IMR-90 (cell line): ENCODE measurements at regions not wholly inside any gene's neighbourhood (a gene's known extent, or its start where the extent isn't known, plus 50 kb on each side); places are given as distances from the start of the nearest gene placed in this dataset.

Source experiments
- ATAC-seq: fragments of 200-7000 bp; cut with Tn5 transposase; 2 replicates; pipeline ENCODE4 v1.9.1; 2020; ENCODE audit warnings: low read depth, mild to moderate bottlenecking, moderate library complexity
- BruUV-seq: library from RNA; stranded (reverse); fragments of 400-500 nt; replicated peaks from 2 replicates; lab custom pipeline; 2021; lab: Mats Ljungman, UMichigan
- CTCF ChIA-PET: fragments of 300-600 bp; formaldehyde crosslinking; extraction: SDS; loops from one replicate; lab custom pipeline; 2021; ENCODE audit warnings: antibody characterized with exemption; lab: Yijun Ruan, JAX
- POLR2A ChIA-PET: fragments of 300-600 bp; sonication (Branson Sonifier 250); formaldehyde crosslinking; loops from one replicate; lab custom pipeline; 2022; ENCODE audit warnings: antibody characterized with exemption; ENCODE audit not compliant: unreplicated experiment; lab: Charles Lee
- DNase-seq: peaks from one replicate; pipeline ENCODE4 v3.0.0; 2013
- H2AFZ ChIP-seq: replicated peaks from 2 replicates; pipeline ENCODE3; 2013; ENCODE audit warnings: low read length, mild to moderate bottlenecking; ENCODE audit not compliant: poor library complexity
- H2AK5ac ChIP-seq: 2 replicates; pipeline ENCODE4 v1.6.1; 2013; ENCODE audit warnings: low read depth, low read length, inconsistent platforms
- H2AK9ac ChIP-seq: replicated peaks from 2 replicates; pipeline ENCODE3; 2013; ENCODE audit warnings: mild to moderate bottlenecking, low read depth, low read length, moderate library complexity; ENCODE audit not compliant: poor library complexity
- H2BK120ac ChIP-seq: 2 replicates; pipeline ENCODE4 v1.6.1; 2013; ENCODE audit warnings: low read depth, low read length, inconsistent platforms
- H2BK15ac ChIP-seq: 3 replicates; pipeline ENCODE4 v1.6.1; 2013; ENCODE audit warnings: low read depth, low read length, inconsistent platforms
- H2BK20ac ChIP-seq: 2 replicates; pipeline ENCODE4 v1.6.1; 2013; ENCODE audit warnings: low read depth, mild to moderate bottlenecking, inconsistent platforms, low read length, moderate library complexity
- H2BK5ac ChIP-seq: 2 replicates; pipeline ENCODE4 v1.6.1; 2013; ENCODE audit warnings: mild to moderate bottlenecking, low read depth, low read length, inconsistent platforms; ENCODE audit not compliant: poor library complexity, severe bottlenecking
- H3K14ac ChIP-seq: replicated peaks from 2 replicates; pipeline ENCODE4 v1.6.1; 2013; ENCODE audit warnings: low read depth, low read length, inconsistent platforms
- H3K18ac ChIP-seq: 2 replicates; pipeline ENCODE4 v1.6.1; 2013; ENCODE audit warnings: low read depth, low read length, control low read depth
- H3K23ac ChIP-seq: 2 replicates; pipeline ENCODE4 v1.6.1; 2013; ENCODE audit warnings: low read depth, low read length, inconsistent platforms
- H3K27ac ChIP-seq: 2 replicates; pipeline ENCODE4 v1.5.1; 2013; ENCODE audit warnings: mild to moderate bottlenecking, control low read depth, low read length; ENCODE audit not compliant: insufficient read depth
- H3K27me3 ChIP-seq: 2 replicates; pipeline ENCODE4 v1.6.1; 2013; ENCODE audit warnings: low read length; ENCODE audit not compliant: control insufficient read depth, insufficient read depth
- H3K36me3 ChIP-seq: 2 replicates; pipeline ENCODE4 v1.6.1; 2013; ENCODE audit warnings: low read length, mixed read lengths; ENCODE audit not compliant: control insufficient read depth, insufficient read depth
- H3K4ac ChIP-seq: 2 replicates; pipeline ENCODE4 v1.6.1; 2013; ENCODE audit warnings: low read depth, low read length, inconsistent platforms
- H3K4me1 ChIP-seq: 2 replicates; pipeline ENCODE4 v1.6.1; 2013; ENCODE audit warnings: low read length, mixed read lengths; ENCODE audit not compliant: control insufficient read depth, insufficient read depth
- H3K4me2 ChIP-seq: 2 replicates; pipeline ENCODE4 v1.6.1; 2013; ENCODE audit warnings: low read depth, mild to moderate bottlenecking, control low read depth, low read length, moderate library complexity
- H3K4me3 ChIP-seq: 2 replicates; pipeline ENCODE4 v1.5.1; 2013; ENCODE audit warnings: low read depth, mild to moderate bottlenecking, control low read depth, low read length, moderate library complexity; ENCODE audit not compliant: insufficient read depth
- H3K56ac ChIP-seq: 2 replicates; pipeline ENCODE4 v1.6.1; 2013; ENCODE audit warnings: low read length, inconsistent platforms; ENCODE audit not compliant: insufficient read depth; ENCODE audit errors: extremely low read depth
- H3K79me1 ChIP-seq, 2 experiments: 2 replicates each; pipeline ENCODE4 v1.6.1; 2013; ENCODE audit warnings: low read length in 2 of 2, inconsistent platforms in 1 of 2, low read depth in 1 of 2
- H3K9ac ChIP-seq: 2 replicates; pipeline ENCODE4 v1.6.1; 2013; ENCODE audit warnings: low read depth, low read length, control low read depth
- H3K9me1 ChIP-seq: 2 replicates; pipeline ENCODE4 v1.6.1; 2013; ENCODE audit warnings: low read length, inconsistent platforms; ENCODE audit not compliant: insufficient read depth
- H3K9me3 ChIP-seq: 2 replicates; pipeline ENCODE4 v1.6.1; 2013; ENCODE audit warnings: low read length; ENCODE audit not compliant: control insufficient read depth, insufficient read depth
- H4K20me1 ChIP-seq: 2 replicates; pipeline ENCODE4 v1.6.1; 2013; ENCODE audit warnings: low read length, inconsistent platforms; ENCODE audit not compliant: insufficient read depth
- H4K5ac ChIP-seq: 2 replicates; pipeline ENCODE4 v1.6.1; 2013; ENCODE audit warnings: mild to moderate bottlenecking, low read depth, low read length, control low read depth
- H4K8ac ChIP-seq, 2 experiments: 2 replicates each; pipeline ENCODE4 v1.6.1; 2013; ENCODE audit warnings: low read depth in 2 of 2, low read length in 2 of 2, control low read depth in 1 of 2, inconsistent platforms in 1 of 2
- H4K91ac ChIP-seq: 2 replicates; pipeline ENCODE4 v1.6.1; 2013; ENCODE audit warnings: low read depth, low read length, inconsistent platforms; ENCODE audit not compliant: insufficient read depth
- BHLHE40 ChIP-seq: fragments of 150-350 bp; IDR thresholded peaks from 2 replicates; pipeline ENCODE4 v1.6.1; 2016; ENCODE audit warnings: mild to moderate bottlenecking, low read depth, low read length
- RAD21 ChIP-seq: IDR thresholded peaks from 2 replicates; pipeline ENCODE4 v1.6.1; 2012; ENCODE audit warnings: low read length, improper control_type of control experiment
- RCOR1 ChIP-seq: IDR thresholded peaks from 2 replicates; pipeline ENCODE4 v1.6.1; 2012; ENCODE audit warnings: mild to moderate bottlenecking, low read length, improper control_type of control experiment; ENCODE audit not compliant: insufficient replicate concordance
- SMC3 ChIP-seq: fragments of 150-350 bp; IDR thresholded peaks from 2 replicates; pipeline ENCODE4 v1.6.1; 2016; ENCODE audit warnings: low read depth, mild to moderate bottlenecking, antibody characterized with exemption, low read length, moderate library complexity
- WGBS, 2 experiments: methylation state at CpG; one replicate each; pipeline versions ENCODE4 v1.1.5 to v1.1.7; 2013; ENCODE audit warnings: missing lambda C conversion rate in 2 of 2; ENCODE audit not compliant: insufficient read length in 1 of 2; ENCODE audit errors: extremely low coverage in 2 of 2; 5-methylcytosine and 5-hydroxymethylcytosine counted together
- dilution Hi-C: fragments of 300-500 bp; cut with HindIII; formaldehyde crosslinking; loops from one replicate; pipeline ENCODE4 v1.14.3; 2018; ENCODE audit warnings: low sequenced_read_pairs; ENCODE audit not compliant: unreplicated experiment
- in situ Hi-C: fragments of 300-500 bp; cut with MboI; formaldehyde crosslinking; loops from 3 replicates; pipeline ENCODE4 v1.14.3; 2019; ENCODE audit warnings: low sequenced_read_pairs, inconsistent platforms, mixed read lengths
- intact Hi-C: fragments of 100-400 bp; cut with micrococcal nuclease; formaldehyde crosslinking; loops from 2 replicates; pipeline ENCODE4 v1.10.0; 2022

GRCh38 chr2:139905624-139906023, 1125.4 kb upstream of the NXPH2 start:
- no CpG with 5 or more reads among the region's 2 CpGs for WGBS, 2 experiments
- dilution Hi-C loops = no loop called here
- Histone ChIP-seq H4K91ac (no peak overlapping the region), H3K9ac (no peak overlapping the region), H3K18ac (no peak overlapping the region), H3K36me3 (no peaks in the 10 kb centered on the region), H2BK5ac (no peak overlapping the region), H2AK5ac (no peak overlapping the region), H3K9me3 (peaks cover 3% of the 10 kb centered on the region; the same call in 1 of the 2 replicates), H3K27ac (no peak overlapping the region), H3K27me3 (no peaks in the 10 kb centered on the region), H3K4me1 (no peaks in the 10 kb centered on the region), H2BK120ac (no peak overlapping the region), H2AK9ac (no peak overlapping the region), H3K79me1 (no peaks in the 10 kb centered on the region), H3K9me1 (no peaks in the 10 kb centered on the region), H4K20me1 (no peaks in the 10 kb centered on the region), H3K4ac (no peak overlapping the region), H4K8ac (no peak overlapping the region), H2AFZ (no peak overlapping the region), H3K4me2 (no peak overlapping the region), H3K4me3 (no peak overlapping the region), H4K5ac (no peak overlapping the region), H2BK20ac (no peak overlapping the region), H2BK15ac (no peak overlapping the region), H3K23ac (no peak overlapping the region), H3K14ac (no peak overlapping the region), H3K56ac (no peak overlapping the region)
- POLR2A ChIA-PET = no interaction called here
- in situ Hi-C loops = no loop called here
- BruUV-seq = no TSS peak
- ATAC-seq (no peak), DNase-seq (no peak)
- TF ChIP-seq SMC3 (no peak), BHLHE40 (no peak), RAD21 (no peak), RCOR1 (no peak)
- CTCF ChIA-PET = no interaction called here
- intact Hi-C loops = no loop called here
